Brain microvascular endothelial cell (primary cell): ENCODE measurements at regions not wholly inside any gene's neighbourhood (a gene's known extent, or its start where the extent isn't known, plus 50 kb on each side); places are given as distances from the start of the nearest gene placed in this dataset.
"Not testable (repeated sequence)": the region's sequence is repeated elsewhere in the genome, so short reads cannot be mapped to it uniquely, and the experiment has no call there.

Experiments used
- DNase-seq: peaks from one replicate; pipeline ENCODE4 v3.0.0-alpha.2; 2020
- H3K27ac ChIP-seq: fragments of 250-450 bp; sonication (Bioruptor Pico); 2 replicates; pipeline ENCODE4 v1.5.1; 2020; ENCODE audit warnings: mild to moderate bottlenecking, moderate library complexity
- H3K27me3 ChIP-seq: fragments of 250-450 bp; sonication (Bioruptor Pico); replicated peaks from 2 replicates; pipeline ENCODE4 v1.5.1; 2020; ENCODE audit warnings: mild to moderate bottlenecking
- H3K36me3 ChIP-seq: fragments of 250-450 bp; sonication (Bioruptor Pico); replicated peaks from 2 replicates; pipeline ENCODE4 v1.5.1; 2020; ENCODE audit warnings: mild to moderate bottlenecking
- H3K4me3 ChIP-seq: 2 replicates; pipeline ENCODE4 v1.5.1; 2011; ENCODE audit warnings: low read depth, mild to moderate bottlenecking, control low read depth, low read length, moderate library complexity
- CTCF ChIP-seq: IDR thresholded peaks from 2 replicates; pipeline ENCODE4 v1.5.1; 2011; ENCODE audit warnings: low read depth, mild to moderate bottlenecking, moderate library complexity, low read length, control low read depth, inconsistent platforms; ENCODE audit errors: missing control alignments
- in situ Hi-C: cut with HindIII; loops from 2 replicates; pipeline ENCODE4 v1.10.0; 2017; ENCODE audit warnings: low sequenced_read_pairs, low pct_ligation_motif_present

GRCh38 chrX:1134156-1134555 lies 78.3 kb downstream of the CRLF2 start:
- Histone ChIP-seq H3K36me3 (no peaks in the 10 kb centered on the region), H3K4me3 (no peak overlapping the region), H3K27ac (no peak overlapping the region), H3K27me3 (no peaks in the 10 kb centered on the region)
- in situ Hi-C loops: no loop called here
- DNase-seq: no peak
- TF ChIP-seq CTCF: no peak

- Histone ChIP-seq H3K27me3 (no peaks in the 10 kb centered on the region), H3K36me3 (no peaks in the 10 kb centered on the region), H3K4me3 (no peak overlapping the region), H3K27ac (no peak overlapping the region)
- DNase-seq: no peak
- TF ChIP-seq CTCF: no peak
- in situ Hi-C loops: no loop called here
Observed at GRCh38 chrX:1126738-1127137, 85.7 kb downstream of the CRLF2 start.

GRCh38 chrX:1124531-1124930 lies 87.9 kb downstream of the CRLF2 start:
- Histone ChIP-seq H3K4me3 (no peak overlapping the region), H3K27ac (no peak overlapping the region), H3K36me3 (no peaks in the 10 kb centered on the region), H3K27me3 (no peaks in the 10 kb centered on the region)
- no peak for TF ChIP-seq CTCF
- in situ Hi-C loops: no loop called here
- no peak for DNase-seq

GRCh38 chrX:1122851-1123250 lies 89.6 kb downstream of the CRLF2 start:
- H3K27me3 ChIP-seq, DNase-seq, H3K4me3 ChIP-seq, in situ Hi-C loops, H3K27ac ChIP-seq, H3K36me3 ChIP-seq: not testable (repeated sequence)

GRCh38 chrX:1119275-1119674 lies 93.2 kb downstream of the CRLF2 start:
- Histone ChIP-seq H3K27ac (no peak overlapping the region), H3K36me3 (no peaks in the 10 kb centered on the region), H3K27me3 (no peaks in the 10 kb centered on the region), H3K4me3 (no peak overlapping the region)
- in situ Hi-C loops: no loop called here
- DNase-seq: no peak
- no peak for TF ChIP-seq CTCF

- Histone ChIP-seq H3K36me3 (no peaks in the 10 kb centered on the region), H3K4me3 (no peak overlapping the region), H3K27ac (no peak overlapping the region), H3K27me3 (no peaks in the 10 kb centered on the region)
- in situ Hi-C loops: no loop called here
- no peak for TF ChIP-seq CTCF
- no peak for DNase-seq
Observed at GRCh38 chrX:1118572-1119199, 93.8 kb downstream of the CRLF2 start.

GRCh38 chrX:1115411-1115810 lies 97.0 kb downstream of the CRLF2 start:
- H3K27me3 ChIP-seq, in situ Hi-C loops, DNase-seq, H3K27ac ChIP-seq, H3K36me3 ChIP-seq, H3K4me3 ChIP-seq: not testable (repeated sequence)
